Trophoblast cell (in vitro differentiated cells and primary cell): ENCODE measurements at regions not wholly inside any gene's neighbourhood (a gene's known extent, or its start where the extent isn't known, plus 50 kb on each side); places are given as distances from the start of the nearest gene placed in this dataset.

Experiments used
- DNase-seq, 2 donors: peaks; one replicate each; pipeline ENCODE4 v3.0.0-alpha.2; 2016
- H2AFZ ChIP-seq: 2 replicates; pipeline ENCODE4 v1.6.1; 2013; ENCODE audit warnings: low read length, moderate library complexity, mild to moderate bottlenecking; ENCODE audit not compliant: insufficient read depth, poor library complexity
- H2AK5ac ChIP-seq: 2 replicates; pipeline ENCODE4 v1.6.1; 2013; ENCODE audit warnings: mild to moderate bottlenecking, low read length
- H2BK120ac ChIP-seq: 2 replicates; pipeline ENCODE4 v1.6.1; 2013; ENCODE audit warnings: low read length, mild to moderate bottlenecking, moderate library complexity; ENCODE audit not compliant: insufficient read depth, poor library complexity
- H2BK12ac ChIP-seq: 2 replicates; pipeline ENCODE4 v1.6.1; 2013; ENCODE audit warnings: mild to moderate bottlenecking, low read length, moderate library complexity
- H2BK5ac ChIP-seq: 2 replicates; pipeline ENCODE4 v1.6.1; 2013; ENCODE audit warnings: low read length, low read depth, moderate library complexity, mild to moderate bottlenecking; ENCODE audit not compliant: poor library complexity
- H3K14ac ChIP-seq: 2 replicates; pipeline ENCODE4 v1.6.1; 2013; ENCODE audit warnings: mild to moderate bottlenecking, low read length
- H3K18ac ChIP-seq: 2 replicates; pipeline ENCODE4 v1.6.1; 2013; ENCODE audit warnings: mild to moderate bottlenecking, low read length
- H3K23ac ChIP-seq: 2 replicates; pipeline ENCODE4 v1.6.1; 2013; ENCODE audit warnings: low read length
- H3K27ac ChIP-seq: 2 replicates; pipeline ENCODE4 v1.5.1; 2013; ENCODE audit warnings: low read depth, mild to moderate bottlenecking, inconsistent platforms, low read length, moderate library complexity
- H3K27me3 ChIP-seq: 2 replicates; pipeline ENCODE4 v1.6.1; 2013; ENCODE audit warnings: inconsistent platforms, mild to moderate bottlenecking, low read length, moderate library complexity; ENCODE audit not compliant: insufficient read depth
- H3K36me3 ChIP-seq, 2 experiments: 1 replicate in 1 of 2; 2 replicates in 1 of 2; pipeline ENCODE4 v1.6.1; 2013; ENCODE audit warnings: low read length in 2 of 2, mild to moderate bottlenecking in 2 of 2, moderate library complexity in 1 of 2; ENCODE audit not compliant: insufficient read depth in 2 of 2, control insufficient read depth in 1 of 2
- H3K4ac ChIP-seq: 2 replicates; pipeline ENCODE4 v1.6.1; 2013; ENCODE audit warnings: low read depth, mild to moderate bottlenecking, low read length, moderate library complexity
- H3K4me1 ChIP-seq, 2 experiments: 1 replicate in 1 of 2; 2 replicates in 1 of 2; pipeline ENCODE4 v1.6.1; 2013; ENCODE audit warnings: low read length in 2 of 2, mild to moderate bottlenecking in 2 of 2, moderate library complexity in 1 of 2; ENCODE audit not compliant: insufficient read depth in 2 of 2, control insufficient read depth in 1 of 2
- H3K4me2 ChIP-seq: 2 replicates; pipeline ENCODE4 v1.6.1; 2013; ENCODE audit warnings: inconsistent platforms, mild to moderate bottlenecking, low read length, moderate library complexity
- H3K4me3 ChIP-seq: 2 replicates; pipeline ENCODE4 v1.5.1; 2013; ENCODE audit warnings: mild to moderate bottlenecking, low read depth, low read length, inconsistent platforms
- H3K79me1 ChIP-seq: one replicate; pipeline ENCODE4 v1.6.1; 2013; ENCODE audit warnings: low read length
- H3K79me2 ChIP-seq: 2 replicates; pipeline ENCODE4 v1.6.1; 2013; ENCODE audit warnings: low read length, mild to moderate bottlenecking; ENCODE audit not compliant: control insufficient read depth, insufficient read depth, poor library complexity
- H3K9ac ChIP-seq: 2 replicates; pipeline ENCODE4 v1.6.1; 2013; ENCODE audit warnings: mild to moderate bottlenecking, low read length
- H3K9me3 ChIP-seq: 2 replicates; pipeline ENCODE4 v1.6.1; 2013; ENCODE audit warnings: low read depth, mild to moderate bottlenecking, control low read depth, inconsistent platforms, low read length; ENCODE audit not compliant: insufficient read depth
- H4K12ac ChIP-seq: 2 replicates; pipeline ENCODE4 v1.6.1; 2013; ENCODE audit warnings: low read depth, mild to moderate bottlenecking, low read length, moderate library complexity
- H4K8ac ChIP-seq: 2 replicates; pipeline ENCODE4 v1.6.1; 2013; ENCODE audit warnings: low read depth, mild to moderate bottlenecking, low read length, moderate library complexity
- H4K91ac ChIP-seq: one replicate; pipeline ENCODE4 v1.6.1; 2013; ENCODE audit warnings: low read depth, mild to moderate bottlenecking, low read length, moderate library complexity
- WGBS: extraction: QIAGEN DNeasy Blood & Tissue Kit; methylation state at CpG from one replicate; pipeline ENCODE4 v1.1.7; 2013; ENCODE audit warnings: missing lambda C conversion rate; ENCODE audit not compliant: insufficient read length, insufficient coverage; ENCODE audit errors: extremely low coverage; 5-methylcytosine and 5-hydroxymethylcytosine counted together

DNA sequence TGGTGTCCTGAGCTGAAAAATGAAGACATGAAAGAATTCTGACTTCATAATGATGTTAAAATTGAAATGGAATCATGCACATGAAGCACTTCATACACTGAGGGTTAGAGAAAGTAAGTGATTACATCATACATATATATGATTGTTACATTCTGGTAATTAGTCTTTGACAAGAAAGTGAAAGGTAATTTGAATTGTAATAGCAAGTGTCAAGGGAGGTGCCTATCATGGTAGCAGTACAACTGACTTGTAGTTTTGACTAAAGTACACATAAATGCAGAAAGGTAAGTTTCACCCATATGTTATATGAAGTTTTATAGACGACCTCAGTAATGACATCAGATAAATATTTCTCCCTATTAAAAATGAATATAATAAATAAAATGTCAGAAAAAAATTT lies 1325.0 kb upstream of the GOT2 start:
- Histone ChIP-seq H3K14ac (no peak overlapping the region), H3K4me3 (no peak overlapping the region), H4K91ac (no peak overlapping the region), H3K9ac (no peak overlapping the region), H2AK5ac (no peak overlapping the region), H3K36me3 (no peaks in the 10 kb centered on the region), H2BK5ac (no peak overlapping the region), H4K12ac (no peak overlapping the region), H2BK12ac (no peak overlapping the region), H3K27ac (no peak overlapping the region), H3K79me1 (no peaks in the 10 kb centered on the region), H3K9me3 (no peaks in the 10 kb centered on the region), H3K18ac (no peak overlapping the region), H3K4me2 (no peak overlapping the region), H3K4ac (no peak overlapping the region), H2AFZ (no peak overlapping the region), H3K27me3 (no peaks in the 10 kb centered on the region), H3K79me2 (no peaks in the 10 kb centered on the region), H2BK120ac (no peak overlapping the region), H3K4me1 (no peaks in the 10 kb centered on the region), H3K23ac (no peak overlapping the region), H4K8ac (no peak overlapping the region)
- no CpG with 5 or more reads among the region's 1 CpG for WGBS
- DNase-seq, result no peak

- H3K79me2 ChIP-seq, result no peaks in the 10 kb centered on the region
- H3K36me3 ChIP-seq, result no peaks in the 10 kb centered on the region
- no peak overlapping the region for H4K8ac ChIP-seq
- no peak overlapping the region for H4K12ac ChIP-seq
- no peak overlapping the region for H2BK5ac ChIP-seq
- DNase-seq, result no peak
- H3K18ac ChIP-seq, result no peak overlapping the region
- no peaks in the 10 kb centered on the region for H3K4me1 ChIP-seq
- H2AK5ac ChIP-seq, result no peak overlapping the region
- no peaks in the 10 kb centered on the region for H3K9me3 ChIP-seq
- H3K79me1 ChIP-seq, result no peaks in the 10 kb centered on the region
- no peak overlapping the region for H3K9ac ChIP-seq
- no peaks in the 10 kb centered on the region for H3K27me3 ChIP-seq
- WGBS, result no CpG with 5 or more reads among the region's 1 CpG
- H2BK120ac ChIP-seq, result no peak overlapping the region
- no peak overlapping the region for H3K4me2 ChIP-seq
- H3K23ac ChIP-seq, result no peak overlapping the region
- H2AFZ ChIP-seq, result no peak overlapping the region
- no peak overlapping the region for H3K27ac ChIP-seq
- H3K14ac ChIP-seq, result no peak overlapping the region
- H4K91ac ChIP-seq, result no peak overlapping the region
- H2BK12ac ChIP-seq, result no peak overlapping the region
- no peak overlapping the region for H3K4ac ChIP-seq
- no peak overlapping the region for H3K4me3 ChIP-seq
Observed at GRCh38 chr16:60041671-60042070, 1307.6 kb upstream of the GOT2 start.

GRCh38 chr16:60031740-60032139 lies 1297.6 kb upstream of the GOT2 start:
- Histone ChIP-seq H3K27me3 (no peaks in the 10 kb centered on the region), H4K12ac (no peak overlapping the region), H2BK12ac (no peak overlapping the region), H3K4me3 (no peak overlapping the region), H3K14ac (no peak overlapping the region), H3K79me2 (no peaks in the 10 kb centered on the region), H3K4me1 (no peaks in the 10 kb centered on the region), H3K4ac (no peak overlapping the region), H3K79me1 (no peaks in the 10 kb centered on the region), H3K18ac (no peak overlapping the region), H2AK5ac (no peak overlapping the region), H2BK5ac (no peak overlapping the region), H3K36me3 (no peaks in the 10 kb centered on the region), H4K8ac (no peak overlapping the region), H3K27ac (no peak overlapping the region), H3K4me2 (no peak overlapping the region), H2AFZ (no peak overlapping the region), H3K9me3 (no peaks in the 10 kb centered on the region), H3K23ac (no peak overlapping the region), H4K91ac (no peak overlapping the region), H3K9ac (no peak overlapping the region), H2BK120ac (no peak overlapping the region)
- DNase-seq, result no peak
- WGBS, result no CpG with 5 or more reads among the region's 1 CpG

- Histone ChIP-seq H3K4me1 (no peaks in the 10 kb centered on the region), H3K27ac (no peak overlapping the region), H2BK120ac (no peak overlapping the region), H4K8ac (no peak overlapping the region), H3K9me3 (no peaks in the 10 kb centered on the region), H3K27me3 (no peaks in the 10 kb centered on the region), H4K91ac (no peak overlapping the region), H2AFZ (no peak overlapping the region), H3K14ac (no peak overlapping the region), H3K36me3 (no peaks in the 10 kb centered on the region), H4K12ac (no peak overlapping the region), H3K4me3 (no peak overlapping the region), H3K79me1 (no peaks in the 10 kb centered on the region), H3K79me2 (no peaks in the 10 kb centered on the region), H3K4ac (no peak overlapping the region), H3K23ac (no peak overlapping the region), H2AK5ac (no peak overlapping the region), H2BK12ac (no peak overlapping the region), H3K9ac (no peak overlapping the region), H3K4me2 (no peak overlapping the region), H2BK5ac (no peak overlapping the region), H3K18ac (no peak overlapping the region)
- no peak for DNase-seq
Observed at GRCh38 chr16:60027351-60027750, 1293.2 kb upstream of the GOT2 start.

GRCh38 chr16:60013076-60013475 lies 1279.0 kb upstream of the GOT2 start:
- Histone ChIP-seq H4K12ac (no peak overlapping the region), H3K79me1 (no peaks in the 10 kb centered on the region), H2AK5ac (no peak overlapping the region), H3K9me3 (peaks cover 9% of the 10 kb centered on the region), H3K36me3 (no peaks in the 10 kb centered on the region), H2BK12ac (no peak overlapping the region), H3K27ac (no peak overlapping the region), H4K8ac (no peak overlapping the region), H3K4ac (no peak overlapping the region), H2BK5ac (no peak overlapping the region), H3K9ac (no peak overlapping the region), H3K27me3 (no peaks in the 10 kb centered on the region), H3K79me2 (no peaks in the 10 kb centered on the region), H3K4me3 (no peak overlapping the region), H3K14ac (no peak overlapping the region), H4K91ac (no peak overlapping the region), H3K4me1 (no peaks in the 10 kb centered on the region), H3K18ac (no peak overlapping the region), H3K23ac (no peak overlapping the region), H2AFZ (no peak overlapping the region), H2BK120ac (no peak overlapping the region), H3K4me2 (no peak overlapping the region)
- no CpG with 5 or more reads among the region's 8 CpGs for WGBS
- no peak for DNase-seq
